RCC 7860 (cell line): ENCODE measurements at regions not wholly inside any gene's neighbourhood (a gene's known extent, or its start where the extent isn't known, plus 50 kb on each side); places are given as distances from the start of the nearest gene placed in this dataset.

Experiments used
- DNase-seq: peaks from one replicate; pipeline ENCODE4 v3.0.0-alpha.2; 2015; ENCODE audit warnings: low spot score
- FAIRE-seq: peaks from 2 replicates; lab custom pipeline; 2012; peaks lifted over from hg19 to GRCh38; lab: Jason Lieb, UNC

GRCh38 chr4:167469436-167469835, 235.1 kb upstream of the SPOCK3 start:
- DNase-seq (no peak), FAIRE-seq (no peak)

GRCh38 chr4:167475951-167476350, 241.7 kb upstream of the SPOCK3 start:
- no peak for DNase-seq
- no peak for FAIRE-seq

GRCh38 chr4:167492007-167492406, 257.7 kb upstream of the SPOCK3 start:
- no peak for DNase-seq
- no peak for FAIRE-seq

- no peak for FAIRE-seq
- DNase-seq: no peak
These were observed 275.3 kb upstream of the SPOCK3 start for GRCh38 chr4:167509551-167509950.

GRCh38 chr4:167524091-167524490, 289.8 kb upstream of the SPOCK3 start:
- FAIRE-seq (no peak), DNase-seq (no peak)

- FAIRE-seq (no peak), DNase-seq (no peak)
These were observed 303.5 kb upstream of the SPOCK3 start for GRCh38 chr4:167537761-167538160.

GRCh38 chr4:167541286-167541685, 307.0 kb upstream of the SPOCK3 start:
- FAIRE-seq (no peak), DNase-seq (no peak)

- DNase-seq: no peak
These were observed 310.1 kb upstream of the SPOCK3 start for GRCh38 chr4:167544391-167544790.

GRCh38 chr4:167550021-167550420, 315.7 kb upstream of the SPOCK3 start:
- FAIRE-seq (no peak), DNase-seq (no peak)

More at GRCh38 chr4:167544391-167544790, 310.1 kb upstream of the SPOCK3 start:
- FAIRE-seq: no peak

- no peak for FAIRE-seq
- DNase-seq: no peak
These were observed 321.2 kb upstream of the SPOCK3 start for GRCh38 chr4:167555338-167556022.

GRCh38 chr4:167578906-167579305, 344.6 kb upstream of the SPOCK3 start:
- no peak for DNase-seq
- FAIRE-seq: no peak

GRCh38 chr4:167581449-167581965, 347.2 kb upstream of the SPOCK3 start:
- DNase-seq: no peak
- no peak for FAIRE-seq

- DNase-seq: no peak
- no peak for FAIRE-seq
These were observed 353.1 kb upstream of the SPOCK3 start for GRCh38 chr4:167587361-167587760.

- DNase-seq (no peak), FAIRE-seq (no peak)
These were observed 361.6 kb upstream of the SPOCK3 start for GRCh38 chr4:167595898-167596297.

- no peak for FAIRE-seq
- DNase-seq: no peak
These were observed 367.9 kb upstream of the SPOCK3 start for GRCh38 chr4:167602157-167602556.

GRCh38 chr4:167606551-167606950, 372.3 kb upstream of the SPOCK3 start:
- no peak for FAIRE-seq
- no peak for DNase-seq

GRCh38 chr4:167613381-167613780, 379.1 kb upstream of the SPOCK3 start:
- FAIRE-seq: no peak
- DNase-seq: no peak

- DNase-seq (no peak), FAIRE-seq (no peak)
These were observed 380.6 kb upstream of the SPOCK3 start for GRCh38 chr4:167614866-167615265.

GRCh38 chr4:167616476-167616875, 382.2 kb upstream of the SPOCK3 start:
- FAIRE-seq (no peak), DNase-seq (no peak)

- DNase-seq (peak; percentile 8), FAIRE-seq (no peak)
These were observed 388.4 kb upstream of the SPOCK3 start for GRCh38 chr4:167622481-167623240.

- FAIRE-seq (no peak), DNase-seq (no peak)
These were observed 388.9 kb upstream of the SPOCK3 start for GRCh38 chr4:167623241-167623572.

- no peak for FAIRE-seq
- no peak for DNase-seq
These were observed 395.0 kb upstream of the SPOCK3 start for GRCh38 chr4:167629272-167629671.
